NCI-H2081 treated with DMSO at 0.1 percent for 48 hours (cell line): ENCODE measurements at regions not wholly inside any gene's neighbourhood (a gene's known extent, or its start where the extent isn't known, plus 50 kb on each side); places are given as distances from the start of the nearest gene placed in this dataset.
"Not testable (repeated sequence)": the region's sequence is repeated elsewhere in the genome, so short reads cannot be mapped to it uniquely, and the experiment has no call there.

Source experiments
- DNase-seq: peaks from one replicate; lab custom pipeline; 2025; lab: John Stamatoyannopoulos, UW

- no peak for DNase-seq
Measured at GRCh38 chr7:27412164-27412563, 169.6 kb downstream of the EVX1 start.

- no peak for DNase-seq
Measured at GRCh38 chr7:27418541-27418940, 175.9 kb downstream of the EVX1 start.

- DNase-seq, result no peak
Measured at GRCh38 chr7:27419581-27420177, 177.1 kb downstream of the EVX1 start.

- no peak for DNase-seq
Measured at GRCh38 chr7:27420702-27421101, 178.1 kb downstream of the EVX1 start.

GRCh38 chr7:27423290-27423689, 180.7 kb downstream of the EVX1 start:
- DNase-seq, result no peak

GRCh38 chr7:27423821-27424220, 181.2 kb downstream of the EVX1 start:
- no peak for DNase-seq

- DNase-seq, result no peak
Measured at GRCh38 chr7:27424231-27424630, 181.6 kb downstream of the EVX1 start.

- DNase-seq, result no peak
Measured at GRCh38 chr7:27424749-27425148, 182.1 kb downstream of the EVX1 start.

GRCh38 chr7:27427416-27427815, 184.8 kb downstream of the EVX1 start:
- no peak for DNase-seq

GRCh38 chr7:27430105-27430504, 187.5 kb downstream of the EVX1 start:
- no peak for DNase-seq

- no peak for DNase-seq
Measured at GRCh38 chr7:27431465-27431864, 188.9 kb downstream of the EVX1 start.

- DNase-seq, result no peak
Measured at GRCh38 chr7:27433581-27433980, 191.0 kb downstream of the EVX1 start.

GRCh38 chr7:27434756-27435400, 192.3 kb downstream of the EVX1 start:
- DNase-seq, result no peak

GRCh38 chr7:27435461-27435860, 192.9 kb downstream of the EVX1 start:
- DNase-seq, result no peak

GRCh38 chr7:27438881-27439589, 196.4 kb downstream of the EVX1 start:
- DNase-seq, result no peak

GRCh38 chr7:27442455-27442854, 199.9 kb downstream of the EVX1 start:
- DNase-seq, result no peak

- not testable (repeated sequence) for DNase-seq
Measured at GRCh38 chr7:27449046-27449445, 206.4 kb downstream of the EVX1 start.

GRCh38 chr7:27453702-27454405, 208.8 kb downstream of the HIBADH start:
- no peak for DNase-seq

GRCh38 chr7:27457120-27457519, 205.6 kb downstream of the HIBADH start:
- not testable (repeated sequence) for DNase-seq

- not testable (repeated sequence) for DNase-seq
Measured at GRCh38 chr7:27457603-27458565, 204.8 kb downstream of the HIBADH start.

GRCh38 chr7:27459021-27459730, 203.5 kb downstream of the HIBADH start:
- DNase-seq, result no peak
